GM19438 (cell line): ENCODE measurements at regions not wholly inside any gene's neighbourhood (a gene's known extent, or its start where the extent isn't known, plus 50 kb on each side); places are given as distances from the start of the nearest gene placed in this dataset.

Source experiments
- ATAC-seq: cut with Tn5 transposase; IDR thresholded peaks from one replicate; pipeline ENCODE4 v1.9.1; 2021; ENCODE audit warnings: low read depth; ENCODE audit not compliant: unreplicated experiment

DNA sequence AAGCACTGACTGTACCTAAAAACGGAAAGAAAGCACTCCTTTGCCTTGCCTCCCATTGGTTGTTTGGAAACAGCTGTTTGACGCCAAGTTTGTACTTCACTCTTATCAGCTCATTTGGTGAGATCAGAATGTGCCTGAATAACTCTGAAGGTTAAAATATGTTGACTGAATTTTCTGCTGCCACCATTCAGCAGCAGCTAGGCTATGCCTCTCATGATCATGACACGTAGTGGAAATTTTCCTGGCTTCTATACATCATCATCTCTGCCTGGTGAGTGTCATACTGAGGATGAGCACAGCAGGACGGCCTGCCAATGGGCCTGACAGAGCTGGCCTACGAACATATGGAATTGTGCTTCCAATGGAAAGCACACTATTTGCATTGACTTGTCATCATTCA, 704.9 kb upstream of the CITED2 start:
- no peak for ATAC-seq

DNA sequence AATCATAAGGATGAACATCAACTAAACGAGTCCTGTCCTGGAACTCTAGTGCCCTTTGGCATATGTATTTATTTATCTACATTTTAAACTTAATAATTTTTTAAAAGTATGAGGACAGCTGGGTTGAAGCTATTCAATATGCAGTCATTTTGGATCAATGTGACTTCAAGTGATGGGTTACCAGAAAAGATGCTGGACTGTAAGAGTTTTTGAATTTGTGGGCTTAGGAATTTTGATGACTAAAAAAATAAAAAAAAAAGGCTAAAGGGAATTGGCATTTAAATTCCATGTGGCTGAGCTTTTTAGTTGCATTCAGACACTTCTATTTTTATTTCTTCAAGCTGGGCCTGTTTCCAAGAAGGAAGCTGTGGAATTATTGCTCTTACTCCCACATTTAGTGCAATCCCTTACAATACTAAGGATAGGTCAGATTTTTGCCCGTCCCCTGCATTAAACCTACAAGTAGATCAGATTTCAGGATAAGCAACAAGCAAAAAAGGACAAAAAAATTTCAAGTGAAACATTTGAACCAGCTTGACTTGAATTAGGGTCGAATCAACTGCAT, 704.2 kb upstream of the CITED2 start:
- no peak for ATAC-seq

DNA sequence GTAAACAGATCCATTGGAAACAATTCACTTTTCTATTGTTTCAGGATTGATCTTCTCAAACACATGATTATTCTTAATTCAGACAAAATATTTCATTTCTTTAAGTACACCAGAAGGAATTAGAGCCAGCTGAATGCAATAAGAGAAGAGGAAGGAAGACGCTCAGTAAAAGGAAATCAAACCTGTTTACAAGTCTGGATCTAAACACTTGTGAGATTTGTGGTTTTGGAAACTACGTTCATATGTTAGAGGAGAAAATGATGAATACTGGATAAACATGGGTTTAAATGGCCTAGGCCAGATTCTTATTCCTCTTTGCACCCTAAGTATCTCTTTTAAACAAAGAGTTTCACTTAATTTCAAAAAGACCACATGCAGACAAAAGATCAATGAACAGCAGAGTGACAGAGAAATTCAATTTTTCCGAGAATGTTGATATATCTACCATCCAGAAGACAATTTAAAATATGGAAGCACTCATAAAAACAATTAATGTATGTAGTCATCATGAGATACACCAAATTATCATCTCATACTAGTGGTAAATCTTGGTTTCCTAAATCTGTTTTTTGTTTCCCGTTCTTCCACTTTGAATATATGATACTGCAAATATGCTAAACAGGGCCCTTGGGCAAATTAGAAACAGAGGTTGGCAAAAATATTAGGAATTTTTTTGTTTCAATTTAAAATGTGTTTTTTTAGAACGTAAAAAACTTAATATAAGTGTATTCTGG, 703.5 kb upstream of the CITED2 start:
- ATAC-seq, result no peak

DNA sequence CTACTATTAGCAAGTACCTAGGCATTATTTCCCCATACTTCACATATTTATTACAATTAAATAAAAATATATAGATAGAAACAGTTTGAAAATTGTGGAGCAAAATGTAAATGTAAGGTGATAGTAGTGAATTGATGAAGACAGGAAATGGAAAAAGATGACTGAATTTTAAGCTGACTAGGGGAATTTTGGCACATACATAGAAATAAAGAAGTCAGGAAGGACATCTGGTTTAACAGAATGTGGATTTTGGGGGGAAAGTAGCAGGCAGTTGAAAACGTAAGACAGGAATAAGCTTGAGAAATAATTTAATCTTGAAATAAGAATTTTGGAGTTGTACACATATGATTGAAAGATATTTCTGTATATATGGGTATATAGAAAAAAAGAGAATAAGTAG, 701.7 kb upstream of the CITED2 start:
- no peak for ATAC-seq

DNA sequence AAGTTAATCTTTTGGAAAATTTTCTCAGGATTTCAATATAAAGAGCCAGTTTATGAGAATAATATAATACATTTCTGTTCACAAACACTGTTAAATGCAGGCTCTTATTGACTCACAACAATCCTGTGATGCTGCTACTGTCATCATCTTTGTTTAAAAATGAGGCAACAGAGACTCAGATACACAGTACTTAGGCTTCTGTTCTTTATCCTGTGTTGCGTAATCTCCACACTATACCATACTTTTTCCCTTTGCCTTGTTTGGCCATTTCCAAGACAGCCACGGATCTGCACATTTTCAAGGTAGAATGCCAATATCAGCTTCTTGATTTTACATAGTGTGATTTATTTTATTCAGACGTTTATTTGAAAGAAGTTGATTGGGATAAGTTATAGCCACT, 699.0 kb upstream of the CITED2 start:
- no peak for ATAC-seq

DNA sequence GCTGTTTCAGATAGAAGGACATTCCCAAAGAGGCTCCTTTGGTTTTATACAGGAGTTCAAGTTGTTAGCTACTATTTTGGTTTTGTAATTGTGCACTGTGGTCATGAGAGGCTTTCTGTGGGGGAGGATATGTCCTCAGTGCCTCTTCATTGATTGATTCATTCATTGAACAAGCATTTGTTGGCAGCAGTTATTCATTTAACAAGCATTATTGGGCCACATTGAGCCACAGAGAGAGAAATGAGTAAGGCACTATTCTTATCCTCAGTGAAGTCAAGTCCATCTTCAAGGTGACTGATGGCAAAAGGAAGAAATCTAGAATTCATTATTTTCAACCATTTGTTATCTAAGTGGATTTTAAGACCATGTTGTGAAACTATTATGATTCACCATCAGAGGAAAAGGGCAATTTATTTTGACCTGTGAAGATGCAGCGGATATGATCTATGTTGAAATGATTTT, 697.2 kb upstream of the CITED2 start:
- no peak for ATAC-seq

DNA sequence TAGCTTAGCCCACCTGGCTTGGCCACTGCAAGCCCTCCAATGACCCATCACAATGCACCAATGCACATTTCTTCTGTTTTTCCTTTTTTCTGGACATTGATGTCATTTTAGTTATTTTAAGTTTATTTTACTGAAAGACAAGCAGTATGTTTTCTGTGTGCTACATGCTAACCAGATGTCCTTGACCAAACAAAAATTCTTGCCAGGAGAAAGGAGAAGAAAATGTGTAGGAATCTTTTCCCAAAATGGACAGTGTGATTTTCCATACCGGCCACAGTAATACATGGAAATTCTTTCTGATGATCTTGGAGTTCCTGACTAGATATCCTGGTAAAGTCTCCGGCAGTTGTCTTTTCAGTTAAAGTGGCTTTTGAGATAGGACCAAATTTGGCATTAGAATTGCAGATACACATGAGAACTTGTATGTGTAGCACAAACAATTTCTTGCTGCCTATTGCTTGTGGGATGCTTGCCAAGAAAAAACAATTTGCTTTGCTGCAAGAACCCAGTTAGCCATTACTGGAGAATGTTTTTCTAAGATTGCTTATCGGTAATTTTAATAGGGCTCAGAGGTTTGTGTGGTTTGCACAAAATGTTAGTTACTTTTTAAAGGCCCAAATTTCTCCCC, 696.5 kb upstream of the CITED2 start:
- ATAC-seq, result no peak

DNA sequence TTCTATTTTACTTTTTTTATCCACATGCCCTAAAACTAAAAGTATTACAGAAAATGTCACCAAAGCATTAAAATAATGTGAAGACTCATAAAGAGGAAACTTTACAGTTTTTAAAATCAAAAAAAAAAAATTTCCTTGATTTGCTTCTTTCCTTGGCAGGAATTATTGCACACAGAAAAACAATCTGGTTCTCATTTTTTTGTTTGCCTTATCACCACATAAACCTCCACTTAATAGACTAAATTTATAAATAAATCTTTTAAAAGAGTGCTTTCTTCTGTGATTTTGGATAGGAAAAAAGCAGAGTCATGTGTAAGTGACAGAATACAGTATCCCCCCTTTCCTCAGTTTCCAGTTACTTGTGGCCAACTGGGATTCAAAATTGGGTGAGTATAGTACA, 695.1 kb upstream of the CITED2 start:
- no peak for ATAC-seq

DNA sequence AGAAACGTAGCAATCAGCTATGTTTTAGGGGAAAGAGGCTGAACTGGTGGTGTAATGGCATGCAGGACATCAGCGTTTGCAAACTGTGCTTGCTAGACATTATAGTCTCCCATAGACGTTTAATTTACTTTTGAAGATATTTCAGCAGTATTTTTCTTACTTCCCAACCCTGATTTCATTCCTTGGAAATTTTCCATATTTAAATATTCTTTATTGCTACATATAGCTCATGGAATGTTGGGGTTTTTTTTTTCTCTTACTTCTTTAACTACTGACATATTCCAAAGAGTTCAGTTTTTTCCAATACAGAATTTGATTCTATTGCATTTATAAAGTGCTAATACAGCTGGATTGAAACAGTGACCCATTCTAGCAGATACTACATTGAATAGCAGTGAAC, 694.4 kb upstream of the CITED2 start:
- ATAC-seq, result no peak

DNA sequence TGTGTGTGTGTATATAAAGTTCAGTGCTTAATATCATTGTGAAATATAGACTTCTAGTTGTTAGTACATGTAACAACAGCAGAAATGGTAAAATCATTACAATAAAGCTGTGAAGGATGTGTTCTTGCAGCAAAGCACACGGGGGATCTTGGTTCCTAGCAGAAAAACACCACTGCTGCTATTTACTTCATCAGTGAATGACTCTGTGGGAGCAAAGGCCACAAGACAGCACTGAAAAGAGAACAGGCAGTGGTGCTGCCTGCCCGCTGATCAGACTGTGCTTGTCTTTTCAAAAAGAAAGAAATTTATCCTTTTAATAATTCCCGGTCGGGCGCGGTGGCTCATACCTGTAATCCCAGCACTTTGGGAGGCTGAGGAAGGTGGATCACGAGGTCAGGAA, 689.9 kb upstream of the CITED2 start:
- ATAC-seq, result no peak

DNA sequence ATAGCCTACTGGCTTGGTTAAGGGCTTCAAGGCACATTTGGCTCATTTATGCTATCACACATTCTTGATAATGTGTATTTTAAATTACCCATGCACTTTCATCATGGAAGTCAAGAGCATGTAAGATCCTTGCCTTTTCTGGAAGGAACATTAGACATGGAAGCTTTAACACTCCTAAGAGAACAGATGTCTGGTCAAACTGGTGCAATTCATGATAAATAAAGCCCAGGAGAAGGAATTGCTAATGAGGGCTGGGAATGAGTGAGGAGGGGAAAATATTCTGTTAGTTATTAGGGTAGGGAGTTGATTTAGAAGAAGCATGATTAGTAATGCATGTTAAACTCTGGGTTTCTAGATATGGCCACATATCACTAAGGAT, 688.6 kb upstream of the CITED2 start:
- ATAC-seq, result no peak

DNA sequence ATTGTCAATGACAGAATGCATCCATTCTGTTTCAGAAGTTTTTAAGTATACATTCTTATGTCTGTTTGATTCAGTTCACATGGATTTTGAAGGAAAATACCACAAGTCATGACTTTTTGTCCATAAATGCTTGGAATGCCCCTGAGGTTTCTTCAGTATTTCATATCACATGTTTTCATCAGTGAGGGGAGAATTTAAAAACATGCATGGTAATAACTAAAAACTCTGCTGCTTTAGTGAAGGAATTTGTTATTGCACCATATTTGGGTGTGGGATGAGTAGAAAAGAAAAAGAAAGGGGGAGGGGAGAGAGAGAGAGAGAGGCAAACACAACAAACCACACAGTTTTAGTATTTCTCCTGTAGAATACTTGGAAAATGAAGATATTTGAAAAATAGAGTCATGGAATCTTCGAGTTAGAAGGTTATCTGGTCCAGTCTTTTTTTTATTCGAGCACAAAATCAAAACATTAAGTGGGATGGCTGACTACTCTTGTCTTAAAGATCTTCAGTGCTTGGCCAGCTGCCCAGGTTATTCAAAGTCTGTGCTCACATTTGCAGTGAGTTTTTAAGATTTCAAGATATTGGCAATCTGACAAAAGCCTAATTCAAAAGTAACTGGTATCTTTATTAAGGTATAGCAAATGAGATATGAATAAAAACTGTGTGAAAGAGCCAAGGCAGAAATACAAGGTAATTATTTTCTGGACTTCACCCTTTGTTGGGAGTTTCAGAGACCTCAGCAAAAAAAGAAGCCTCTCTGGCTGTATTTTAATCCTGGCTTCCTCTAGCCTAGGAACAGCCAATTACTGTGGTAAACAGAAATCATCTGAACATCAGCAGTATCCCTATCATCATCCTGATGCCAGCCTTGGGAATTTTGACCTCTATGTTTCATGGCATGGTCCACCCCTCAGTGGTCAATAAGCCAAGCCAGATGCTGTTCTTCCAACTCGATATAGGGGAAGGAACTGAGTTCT, 687.9 kb upstream of the CITED2 start:
- no peak for ATAC-seq

DNA sequence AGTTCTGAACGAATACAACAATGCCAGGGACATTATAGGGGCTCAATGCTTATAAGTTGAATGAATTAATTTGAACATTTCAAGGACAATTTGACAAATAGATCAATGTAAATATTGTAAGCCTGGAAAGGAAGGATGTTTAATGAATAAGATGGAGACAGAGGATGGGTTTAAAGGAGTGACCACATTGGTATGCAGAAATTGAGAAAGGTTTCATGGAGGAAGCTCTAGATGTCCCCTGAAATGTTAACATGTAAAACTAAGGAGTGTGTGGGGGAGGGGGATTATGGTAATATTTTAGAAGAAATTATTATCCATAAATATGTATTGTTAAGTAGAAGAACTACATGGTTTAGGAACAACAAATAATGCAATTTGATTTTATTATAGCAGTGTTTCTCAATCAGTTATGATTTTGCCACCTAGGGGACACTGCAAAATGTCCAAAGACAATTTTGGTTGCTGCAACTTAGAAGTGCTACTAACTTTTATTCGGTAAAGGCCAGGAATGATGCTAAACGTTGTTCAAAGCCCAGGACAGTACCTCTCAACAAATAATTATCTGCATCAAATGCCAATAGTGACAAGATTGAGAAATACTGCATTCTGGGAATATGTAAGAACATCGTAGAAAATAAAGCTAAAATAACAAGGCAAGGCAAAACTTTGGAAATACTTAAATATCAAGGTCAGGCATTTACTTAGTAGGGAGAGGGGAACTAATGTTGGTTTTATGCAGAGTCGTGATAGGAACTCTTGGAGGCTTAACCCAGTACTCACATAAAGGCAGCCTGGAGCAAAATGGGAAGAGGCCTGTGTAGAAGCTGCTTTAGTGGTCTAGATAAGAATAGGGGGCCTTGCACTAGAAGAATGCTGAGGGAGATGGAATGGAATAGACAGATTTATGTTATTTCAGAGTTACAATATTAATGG, 686.9 kb upstream of the CITED2 start:
- ATAC-seq, result no peak

DNA sequence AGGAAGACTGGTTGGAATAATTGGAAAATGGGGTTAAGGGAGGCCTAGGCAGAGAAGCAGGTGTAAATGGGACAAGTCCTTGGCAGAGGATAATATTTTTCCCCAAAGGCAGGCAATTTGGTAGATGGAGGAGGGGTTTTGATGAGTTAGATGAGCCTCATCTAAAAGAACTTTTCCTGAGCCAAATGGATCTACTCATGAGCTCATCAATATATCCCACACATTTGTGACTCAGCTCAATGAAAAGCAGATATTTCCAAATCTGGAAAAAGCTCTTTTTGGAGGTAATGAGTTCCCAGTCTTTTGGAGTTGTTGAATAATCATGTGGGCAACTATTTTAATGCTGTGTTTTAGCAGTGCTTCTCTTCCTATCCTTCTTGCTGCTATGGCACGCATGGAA, 685.5 kb upstream of the CITED2 start:
- no peak for ATAC-seq

DNA sequence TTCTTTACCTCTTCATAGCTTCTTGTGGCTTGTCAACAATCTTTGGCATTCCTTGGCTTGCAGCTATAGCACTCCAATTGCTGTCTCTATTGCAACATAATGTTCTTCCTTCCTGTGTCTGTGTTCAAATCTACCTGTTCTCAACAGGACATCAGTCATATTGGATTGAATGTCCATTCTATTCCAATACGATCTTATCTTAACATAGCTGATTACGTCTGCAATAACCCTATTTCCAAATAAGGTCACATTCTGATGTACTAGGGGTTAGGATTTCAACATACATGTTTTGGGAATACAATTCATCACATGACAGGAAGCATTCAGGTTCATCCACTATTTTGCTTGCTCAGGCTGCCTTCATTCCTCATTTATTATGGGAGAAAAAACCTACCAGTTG, 684.4 kb upstream of the CITED2 start:
- ATAC-seq, result no peak

DNA sequence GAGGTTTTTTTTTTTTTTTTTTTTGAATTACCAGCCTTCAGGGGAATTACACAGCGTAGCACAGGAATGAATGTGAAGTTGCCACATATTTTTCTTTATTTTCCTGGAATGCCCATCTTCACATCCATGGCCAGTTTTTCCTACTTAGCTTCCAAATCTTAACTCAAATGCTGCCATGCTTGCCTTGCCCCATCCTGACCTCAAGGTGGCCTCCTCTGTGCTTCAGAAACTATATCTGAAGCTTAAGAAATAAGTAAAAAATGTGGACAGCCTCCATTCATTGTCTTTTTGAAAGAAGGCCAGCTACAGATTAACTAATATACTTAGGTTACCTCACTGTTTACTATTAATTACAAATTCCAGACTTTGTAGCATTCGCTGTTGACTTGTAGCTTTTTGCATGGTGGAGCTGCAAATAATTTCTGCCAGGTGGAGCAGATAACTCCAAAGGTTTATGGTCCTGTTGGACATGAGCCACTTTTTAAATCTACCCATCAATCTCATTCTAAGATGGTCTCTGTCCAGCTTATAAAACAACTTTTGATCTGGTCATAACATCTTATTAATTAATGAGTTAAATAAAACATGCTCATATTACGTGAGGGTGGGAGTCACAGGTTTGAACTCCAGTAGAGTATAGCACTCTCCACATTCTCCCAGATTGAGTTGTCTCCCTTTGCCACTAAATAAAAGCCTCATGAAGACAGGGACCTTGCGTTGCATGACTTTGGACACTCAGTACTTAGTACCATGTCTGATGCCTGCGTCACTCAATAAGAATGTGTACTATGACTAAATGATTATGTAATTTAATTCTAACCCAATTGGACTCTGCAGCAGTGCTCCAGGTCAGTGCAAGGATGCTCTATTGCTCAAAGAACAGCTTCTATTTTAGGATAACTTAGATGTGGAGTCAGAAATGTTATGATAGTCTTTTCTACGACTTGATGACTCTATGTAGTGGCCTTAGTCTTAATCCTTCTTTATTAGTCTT, 678.6 kb upstream of the CITED2 start:
- no peak for ATAC-seq

DNA sequence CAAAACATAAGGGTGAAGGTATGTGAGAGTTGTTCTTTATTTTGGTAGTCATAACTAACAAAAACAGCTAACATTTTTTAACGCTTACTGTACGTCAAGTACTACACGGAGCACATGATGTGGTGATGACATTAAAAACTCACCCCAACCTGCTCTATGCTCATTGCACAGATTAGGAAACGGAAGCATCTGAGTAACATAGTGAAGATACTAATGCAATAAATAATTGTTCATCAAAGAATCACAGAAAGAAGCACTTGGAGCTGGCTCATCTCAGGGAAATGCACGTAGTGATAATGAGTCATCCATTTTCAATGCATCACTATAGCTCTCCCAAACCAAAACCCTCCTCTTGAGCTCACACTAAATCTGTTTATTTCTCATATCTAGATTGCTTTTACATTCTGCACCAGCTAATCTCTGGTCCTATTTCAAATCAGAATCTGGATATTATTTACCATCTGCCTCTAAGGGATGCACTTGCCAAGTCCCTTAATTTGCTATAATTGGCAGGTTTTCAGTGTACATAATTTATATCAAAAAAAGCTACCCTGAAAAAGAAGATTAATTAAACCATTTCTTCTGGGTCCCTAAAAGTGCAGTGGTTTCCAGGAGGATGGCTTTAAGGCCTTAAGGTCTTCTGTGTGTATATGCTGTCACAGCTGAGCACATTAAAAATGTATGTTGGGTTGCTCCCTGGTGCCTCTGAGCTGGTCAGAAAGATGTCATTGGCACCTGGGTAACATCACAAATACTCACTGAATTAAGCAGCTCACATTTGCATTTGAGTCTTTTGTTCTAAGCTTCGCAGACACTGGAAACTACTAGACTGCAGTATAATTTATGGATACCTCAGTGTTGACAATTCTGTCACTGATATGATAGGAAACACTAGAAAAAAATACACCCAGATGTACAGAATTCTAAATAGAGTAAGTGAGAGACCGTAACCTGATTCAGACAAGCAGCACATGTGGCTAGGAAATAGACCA, 677.4 kb upstream of the CITED2 start:
- no peak for ATAC-seq
